ENCODE measurements at regions not wholly inside any gene's neighbourhood (a gene's known extent, or its start where the extent isn't known, plus 50 kb on each side); places are given as distances from the start of the nearest gene placed in this dataset.
"Not testable (repeated sequence)": the region's sequence is repeated elsewhere in the genome, so short reads cannot be mapped to it uniquely, and the experiment has no call there.

- no peak for DNase-seq
Measured at GRCh38 chr12:46617167-46617566, 208.6 kb downstream of the SLC38A4 start.

GRCh38 chr12:46610754-46611153, 215.0 kb downstream of the SLC38A4 start:
- no peak for DNase-seq

- DNase-seq, result no peak
Measured at GRCh38 chr12:46609674-46610073, 216.1 kb downstream of the SLC38A4 start.

- no peak for DNase-seq
Measured at GRCh38 chr12:46609273-46609623, 216.5 kb downstream of the SLC38A4 start.

GRCh38 chr12:46608431-46609272, 217.1 kb downstream of the SLC38A4 start:
- no peak for DNase-seq

- DNase-seq, result no peak
Measured at GRCh38 chr12:46604684-46605083, 221.1 kb downstream of the SLC38A4 start.

- no peak for DNase-seq
Measured at GRCh38 chr12:46603776-46604456, 221.9 kb downstream of the SLC38A4 start.

GRCh38 chr12:46602474-46602873, 223.3 kb downstream of the SLC38A4 start:
- no peak for DNase-seq

- DNase-seq, result no peak
Measured at GRCh38 chr12:46590991-46591703, 218.6 kb upstream of the SLC38A2 start.

GRCh38 chr12:46585854-46586621, 213.5 kb upstream of the SLC38A2 start:
- DNase-seq, result no peak

GRCh38 chr12:46584098-46584497, 211.5 kb upstream of the SLC38A2 start:
- not testable (repeated sequence) for DNase-seq

GRCh38 chr12:46581990-46582389, 209.4 kb upstream of the SLC38A2 start:
- not testable (repeated sequence) for DNase-seq

GRCh38 chr12:46580445-46580844, 207.9 kb upstream of the SLC38A2 start:
- DNase-seq, result no peak

GRCh38 chr12:46579474-46579873, 206.9 kb upstream of the SLC38A2 start:
- no peak for DNase-seq

- DNase-seq, result no peak
Measured at GRCh38 chr12:46578190-46578982, 205.8 kb upstream of the SLC38A2 start.

GRCh38 chr12:46577063-46577776, 204.6 kb upstream of the SLC38A2 start:
- DNase-seq, result no peak

GRCh38 chr12:46574847-46575246, 202.3 kb upstream of the SLC38A2 start:
- DNase-seq, result no peak

GRCh38 chr12:46573347-46573658, 200.7 kb upstream of the SLC38A2 start:
- DNase-seq, result no peak

GRCh38 chr12:46572644-46573346, 200.2 kb upstream of the SLC38A2 start:
- DNase-seq, result no peak

- DNase-seq, result no peak
Measured at GRCh38 chr12:46571608-46572007, 199.0 kb upstream of the SLC38A2 start.
